ENCODE measurements at regions not wholly inside any gene's neighbourhood (a gene's known extent, or its start where the extent isn't known, plus 50 kb on each side); places are given as distances from the start of the nearest gene placed in this dataset.

DNA sequence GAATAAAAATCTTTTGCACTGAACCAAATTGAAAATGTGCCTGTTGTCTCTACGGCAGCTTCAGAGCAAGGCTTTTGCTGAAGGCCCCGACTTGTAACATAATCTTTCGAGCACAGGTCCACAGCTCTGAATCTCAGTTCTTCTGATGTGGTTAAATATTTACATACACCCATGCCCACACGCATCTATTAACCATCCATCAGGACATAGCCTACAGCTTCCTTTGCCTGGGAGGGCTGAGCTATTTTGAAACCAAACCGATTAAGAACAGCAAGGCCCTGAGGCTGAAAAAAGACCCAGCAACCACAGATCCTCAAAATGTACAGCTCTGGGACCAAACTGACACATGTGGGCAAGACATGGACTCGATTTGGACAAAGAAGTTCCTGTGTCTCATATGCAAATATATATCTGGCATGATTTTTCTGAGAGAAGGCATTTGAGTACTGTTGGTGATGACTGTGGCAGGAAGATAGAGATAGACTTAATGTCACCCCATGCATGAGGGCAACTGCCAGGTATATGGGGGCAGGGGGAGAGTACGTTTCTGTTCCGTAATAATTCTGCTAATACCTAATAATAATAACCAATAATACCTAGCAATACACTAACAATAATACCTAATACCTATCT lies 322.7 kb upstream of the PLET1 start:
- Histone ChIP-seq H3K4me1 (ENCODE audit: control insufficient read depth in 4 of 4, insufficient read depth in 4 of 4, low read length in 3 of 4) (no peaks in the 10 kb centered on the region), H3K27me3 (ENCODE audit: control insufficient read depth in 4 of 4, insufficient read depth in 4 of 4, low read length in 3 of 4) (no peaks in the 10 kb centered on the region), H3K36me3 (ENCODE audit: control insufficient read depth in 4 of 4, insufficient read depth in 3 of 4, low read depth in 1 of 4, low read length in 3 of 4) (no peaks in the 10 kb centered on the region), H3K9me3 (ENCODE audit: control insufficient read depth in 4 of 4, low read length in 3 of 4) (no peaks in the 10 kb centered on the region), H3K4me3 (ENCODE audit: low read depth in 1 of 3, low read length in 3 of 3) (no peak overlapping the region), H3K9ac (ENCODE audit: low read depth in 1 of 2, low read length in 2 of 2) (no peak overlapping the region), H3K27ac (ENCODE audit: low read depth in 1 of 2, low read length in 2 of 2) (no peak overlapping the region)
- DNase-seq (ENCODE audit: low spot score) = no peak
- TF ChIP-seq, protein P1, sequence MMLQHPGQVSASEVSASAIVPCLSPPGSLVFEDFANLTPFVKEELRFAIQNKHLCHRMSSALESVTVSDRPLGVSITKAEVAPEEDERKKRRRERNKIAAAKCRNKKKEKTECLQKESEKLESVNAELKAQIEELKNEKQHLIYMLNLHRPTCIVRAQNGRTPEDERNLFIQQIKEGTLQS (IDR thresholded peaks at IDR 0.05) = no peak
- TF ChIP-seq RAD21 (IDR thresholded peaks at IDR 0.05) (no peak), EGR1 (IDR thresholded peaks at IDR 0.05; ENCODE audit: low read depth in 2 of 2) (no peak), JUND (IDR thresholded peaks at IDR 0.05) (no peak), RXRA (IDR thresholded peaks at IDR 0.05) (no peak), YY1 (IDR thresholded peaks at IDR 0.05) (no peak), HNF4A (conservative IDR thresholded peaks at IDR 0.05) (no peak), ZBTB33 (IDR thresholded peaks at IDR 0.05) (no peak), SP1 (IDR thresholded peaks at IDR 0.05) (no peak), REST (IDR thresholded peaks at IDR 0.05) (no peak), HNF4G (IDR thresholded peaks at IDR 0.05) (no peak), TAF1 (conservative IDR thresholded peaks at IDR 0.05) (no peak), GABPA (IDR thresholded peaks at IDR 0.05 in 1 of 2, conservative IDR thresholded peaks at IDR 0.05 in 1 of 2) (no peak), FOXA1 (IDR thresholded peaks at IDR 0.05) (no peak), NR2F2 (IDR thresholded peaks at IDR 0.05) (no peak), FOXA2 (IDR thresholded peaks at IDR 0.05) (no peak), CTCF (IDR thresholded peaks at IDR 0.05; ENCODE audit: low read depth, low read length, missing input control) (no peak)
- TF ChIP-seq, protein P2, sequence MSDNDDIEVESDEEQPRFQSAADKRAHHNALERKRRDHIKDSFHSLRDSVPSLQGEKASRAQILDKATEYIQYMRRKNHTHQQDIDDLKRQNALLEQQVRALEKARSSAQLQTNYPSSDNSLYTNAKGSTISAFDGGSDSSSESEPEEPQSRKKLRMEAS (IDR thresholded peaks at IDR 0.05) = no peak
- WGBS = 78% methylated on average over 8 of the region's 8 CpGs

Data from liver (tissue), 8 donors.